DOHH2 (cell line): ENCODE measurements at regions not wholly inside any gene's neighbourhood (a gene's known extent, or its start where the extent isn't known, plus 50 kb on each side); places are given as distances from the start of the nearest gene placed in this dataset.

Experiments used
- H3F3A ChIP-seq: fragments of 200-600 bp; sonication (generic), shearing (Covaris generic); 2 replicates; pipeline ENCODE4 v1.6.0; 2016; ENCODE audit warnings: antibody characterized with exemption, mild to moderate bottlenecking; ENCODE audit not compliant: control insufficient read depth, insufficient read depth
- H3K27ac ChIP-seq: fragments of 200-600 bp; sonication (generic); 2 replicates; pipeline ENCODE4 v1.5.1; 2014; ENCODE audit warnings: low read depth, mild to moderate bottlenecking, low read length, moderate library complexity
- H3K27me3 ChIP-seq: fragments of 200-600 bp; sonication (generic); 2 replicates; pipeline ENCODE4 v1.6.1; 2014; ENCODE audit warnings: mild to moderate bottlenecking, low read length, mixed read lengths; ENCODE audit not compliant: control insufficient read depth
- H3K36me3 ChIP-seq: fragments of 200-600 bp; sonication (generic); 2 replicates; pipeline ENCODE4 v1.6.1; 2014; ENCODE audit warnings: mild to moderate bottlenecking, low read length, moderate library complexity, mixed read lengths; ENCODE audit not compliant: control insufficient read depth
- H3K4me1 ChIP-seq: fragments of 200-600 bp; sonication (generic); 2 replicates; pipeline ENCODE4 v1.6.1; 2014; ENCODE audit warnings: mild to moderate bottlenecking, low read length, mixed read lengths; ENCODE audit not compliant: control insufficient read depth
- H3K4me2 ChIP-seq: fragments of 200-600 bp; sonication (generic); 2 replicates; pipeline ENCODE4 v1.6.0; 2014; ENCODE audit warnings: mild to moderate bottlenecking, low read length, moderate library complexity
- H3K4me3 ChIP-seq: fragments of 200-600 bp; sonication (generic); 2 replicates; pipeline ENCODE4 v1.5.1; 2014; ENCODE audit warnings: mild to moderate bottlenecking, low read length, mixed read lengths
- H3K79me2 ChIP-seq: fragments of 200-600 bp; sonication (generic); 2 replicates; pipeline ENCODE4 v1.6.1; 2014; ENCODE audit warnings: mild to moderate bottlenecking, low read length, mixed read lengths; ENCODE audit not compliant: control insufficient read depth
- H3K9me2 ChIP-seq: fragments of 200-600 bp; sonication (generic); replicated peaks from 2 replicates; pipeline ENCODE4 v1.6.1; 2014; ENCODE audit warnings: mild to moderate bottlenecking, low read length, mixed read lengths; ENCODE audit not compliant: control insufficient read depth
- H3K9me3 ChIP-seq: fragments of 200-600 bp; sonication (generic); 2 replicates; pipeline ENCODE4 v1.6.1; 2014; ENCODE audit warnings: antibody characterized with exemption, low read length, mixed read lengths; ENCODE audit not compliant: control insufficient read depth, insufficient read depth
- H4K20me1 ChIP-seq: fragments of 200-600 bp; sonication (generic); 2 replicates; pipeline ENCODE4 v1.6.0; 2014; ENCODE audit warnings: low read depth, mild to moderate bottlenecking, antibody characterized with exemption, low read length, moderate library complexity; ENCODE audit not compliant: control insufficient read depth, insufficient read depth
- CTCF ChIP-seq: fragments of 200-600 bp; sonication (generic); IDR thresholded peaks from one replicate; pipeline ENCODE4 v1.5.1; 2014; ENCODE audit warnings: antibody characterized with exemption, mild to moderate bottlenecking, low read depth, low read length; ENCODE audit not compliant: poor library complexity, severe bottlenecking
- EZH2phosphoT487 ChIP-seq: fragments of 200-600 bp; sonication (generic); IDR thresholded peaks from 2 replicates; pipeline ENCODE4 v1.6.1; 2017; ENCODE audit warnings: borderline replicate concordance, mild to moderate bottlenecking, antibody characterized with exemption, low read length, moderate library complexity, mixed read lengths

DNA sequence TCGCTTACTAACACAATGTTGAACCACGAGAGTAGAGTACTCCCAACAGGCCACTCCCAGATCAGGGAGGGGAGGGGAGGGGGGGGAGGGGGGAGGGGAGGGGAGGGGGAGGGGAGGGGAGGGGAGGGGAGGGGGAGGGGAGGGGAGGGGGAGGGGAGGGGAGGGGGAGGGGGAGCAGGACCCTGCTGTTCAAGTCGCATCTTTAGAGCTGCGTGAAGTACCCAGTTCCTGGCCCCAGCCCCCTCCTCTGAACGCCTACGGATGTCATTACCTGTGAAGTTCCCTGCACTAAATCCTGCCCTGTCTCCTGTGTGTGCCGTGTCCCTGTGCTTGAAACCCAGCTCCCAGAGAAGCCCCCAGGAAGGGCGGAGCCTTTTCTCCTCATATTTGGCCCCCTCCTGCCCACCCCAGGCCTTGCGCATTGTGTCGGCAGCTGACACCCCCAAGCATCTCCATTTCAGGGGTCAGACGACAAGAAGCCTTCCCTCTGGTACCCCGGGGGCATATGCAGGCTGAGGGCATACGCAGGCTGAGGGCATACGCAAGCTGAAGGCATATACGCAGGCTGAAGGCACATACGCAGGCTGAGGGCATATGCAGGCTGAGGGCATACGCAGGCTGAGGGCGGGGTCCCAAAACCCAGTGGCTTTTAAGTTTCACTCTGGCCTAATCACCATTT lies 330.2 kb downstream of the C16orf95 start:
- Histone ChIP-seq H3K27me3 (no peaks in the 10 kb centered on the region), H3K36me3 (no peaks in the 10 kb centered on the region), H3K27ac (no peak overlapping the region), H3F3A (no peaks in the 10 kb centered on the region), H3K4me2 (no peak overlapping the region), H3K9me2 (no peaks in the 10 kb centered on the region), H3K4me3 (no peak overlapping the region), H3K79me2 (no peaks in the 10 kb centered on the region), H3K4me1 (no peaks in the 10 kb centered on the region), H4K20me1 (no peaks in the 10 kb centered on the region), H3K9me3 (no peaks in the 10 kb centered on the region)
- TF ChIP-seq EZH2phosphoT487 (no peak), CTCF (no peak)

DNA sequence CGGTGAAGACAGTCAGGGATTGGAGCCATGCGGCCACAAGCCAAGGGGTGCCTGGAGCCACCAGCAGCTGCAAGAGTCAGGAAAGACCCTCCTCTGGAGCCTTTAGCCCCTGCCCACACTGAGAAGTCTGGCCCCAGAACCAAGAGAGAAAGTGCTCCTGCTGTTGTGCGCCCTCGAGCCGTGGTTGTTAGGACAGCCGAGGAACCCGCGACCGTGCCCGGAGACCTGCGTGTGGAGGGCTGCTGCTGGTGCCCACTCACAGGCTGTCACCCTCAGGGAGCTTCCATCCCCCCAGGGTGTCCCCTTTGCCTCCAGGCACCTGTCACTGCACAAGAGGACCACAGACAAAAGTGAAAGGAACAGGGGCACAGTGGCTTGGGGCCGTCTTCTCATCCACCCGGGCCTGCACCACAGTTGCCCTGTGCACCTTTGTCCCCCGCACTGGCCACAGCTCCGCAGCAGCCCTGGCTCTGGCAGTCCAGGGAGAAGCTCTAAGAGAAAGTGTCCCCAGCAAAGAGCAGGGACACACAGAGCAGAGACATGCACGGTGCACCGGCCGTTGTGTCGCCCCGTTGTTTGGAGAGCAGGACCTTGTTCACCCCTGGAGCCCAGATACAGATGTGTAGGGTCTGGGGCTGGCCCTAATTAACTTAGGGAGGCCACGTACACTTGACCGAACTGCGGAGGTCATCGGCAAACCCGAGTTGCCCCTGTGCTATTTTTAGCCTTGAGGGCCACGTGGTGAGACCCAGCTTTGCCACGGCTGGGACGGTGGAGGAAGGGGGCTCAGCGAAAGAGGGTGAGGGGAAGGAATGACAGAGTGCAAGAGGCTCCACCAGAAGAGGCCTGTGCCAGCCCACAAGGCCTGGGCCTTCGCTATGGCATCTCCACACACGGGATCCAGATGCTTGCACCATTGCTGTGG lies 329.2 kb downstream of the C16orf95 start:
- Histone ChIP-seq H3K4me3 (no peak overlapping the region), H3F3A (no peaks in the 10 kb centered on the region), H3K4me2 (no peak overlapping the region), H3K4me1 (no peaks in the 10 kb centered on the region), H3K9me2 (no peaks in the 10 kb centered on the region), H3K36me3 (no peaks in the 10 kb centered on the region), H3K27me3 (no peaks in the 10 kb centered on the region), H3K27ac (no peak overlapping the region), H3K9me3 (no peaks in the 10 kb centered on the region), H4K20me1 (no peaks in the 10 kb centered on the region), H3K79me2 (no peaks in the 10 kb centered on the region)
- no peak for TF ChIP-seq EZH2phosphoT487
- no peak for TF ChIP-seq CTCF

DNA sequence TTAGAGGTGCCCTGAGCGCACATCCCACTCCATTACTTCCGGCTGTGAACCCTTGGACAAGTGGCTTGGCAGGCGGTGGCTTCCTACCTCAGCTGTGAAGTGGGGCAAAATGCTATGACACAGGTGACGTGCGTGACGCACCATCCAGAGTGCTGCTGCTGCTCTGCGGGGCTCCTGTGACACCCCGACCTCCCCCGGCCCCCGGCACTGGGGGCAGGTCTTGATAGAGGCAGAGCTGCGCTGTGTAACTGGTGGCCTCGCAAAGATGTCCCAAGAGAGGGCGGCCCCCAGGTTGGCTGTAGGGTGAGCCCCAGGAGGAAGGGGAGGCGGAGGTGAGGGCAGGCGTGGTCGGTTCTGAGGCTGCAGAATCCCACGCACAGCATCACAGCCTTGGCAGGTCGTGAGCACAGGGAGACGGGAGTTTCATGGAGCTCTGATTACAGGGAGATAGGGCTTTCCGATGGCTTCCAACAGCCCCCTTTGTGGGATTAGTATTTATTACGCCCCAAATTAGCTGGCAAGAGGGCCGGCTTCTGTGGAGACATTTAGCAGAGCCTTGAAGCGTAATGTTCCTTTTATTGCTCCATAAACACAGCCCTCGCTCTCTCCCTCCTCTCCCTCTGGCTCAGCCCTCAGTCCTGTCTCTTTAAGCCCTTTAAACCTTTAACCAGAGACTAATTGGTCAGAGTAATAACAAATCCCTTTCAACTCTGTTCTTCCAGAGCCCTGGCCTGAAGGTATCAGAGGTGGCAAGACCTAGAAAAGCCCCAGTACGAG lies 328.1 kb downstream of the C16orf95 start:
- TF ChIP-seq CTCF: no peak
- TF ChIP-seq EZH2phosphoT487: no peak
- no peaks in the 10 kb centered on the region for H3K9me2 ChIP-seq
- no peaks in the 10 kb centered on the region for H3K4me1 ChIP-seq
- no peak overlapping the region for H3K27ac ChIP-seq
- H3K4me3 ChIP-seq: no peak overlapping the region
- no peaks in the 10 kb centered on the region for H4K20me1 ChIP-seq
- no peaks in the 10 kb centered on the region for H3K27me3 ChIP-seq
- no peaks in the 10 kb centered on the region for H3K36me3 ChIP-seq
- H3F3A ChIP-seq: no peaks in the 10 kb centered on the region
- H3K9me3 ChIP-seq: no peaks in the 10 kb centered on the region
- no peak overlapping the region for H3K4me2 ChIP-seq
- H3K79me2 ChIP-seq: no peaks in the 10 kb centered on the region
